GM21423 (cell line): ENCODE measurements at regions not wholly inside any gene's neighbourhood (a gene's known extent, or its start where the extent isn't known, plus 50 kb on each side); places are given as distances from the start of the nearest gene placed in this dataset.
"Not testable (repeated sequence)": the region's sequence is repeated elsewhere in the genome, so short reads cannot be mapped to it uniquely, and the experiment has no call there.

Experiments used
- ATAC-seq: cut with Tn5 transposase; IDR thresholded peaks from one replicate; pipeline ENCODE4 v1.9.1; 2021; ENCODE audit warnings: mild to moderate bottlenecking, moderate library complexity; ENCODE audit not compliant: unreplicated experiment

- no peak for ATAC-seq
Measured at GRCh38 chr2:117170897-117171296, 643.6 kb upstream of the DDX18 start.

GRCh38 chr2:117179405-117179804 lies 635.1 kb upstream of the DDX18 start:
- no peak for ATAC-seq

- ATAC-seq = no peak
Measured at GRCh38 chr2:117190856-117191559, 623.5 kb upstream of the DDX18 start.

- no peak for ATAC-seq
Measured at GRCh38 chr2:117195381-117195780, 619.1 kb upstream of the DDX18 start.

GRCh38 chr2:117199511-117199910 lies 615.0 kb upstream of the DDX18 start:
- ATAC-seq = no peak

- no peak for ATAC-seq
Measured at GRCh38 chr2:117212562-117212961, 601.9 kb upstream of the DDX18 start.

GRCh38 chr2:117217145-117217544 lies 597.3 kb upstream of the DDX18 start:
- no peak for ATAC-seq

GRCh38 chr2:117222809-117223208 lies 591.7 kb upstream of the DDX18 start:
- ATAC-seq = no peak

- ATAC-seq = no peak
Measured at GRCh38 chr2:117232305-117232704, 582.2 kb upstream of the DDX18 start.

GRCh38 chr2:117257362-117257761 lies 557.1 kb upstream of the DDX18 start:
- no peak for ATAC-seq

- ATAC-seq = no peak
Measured at GRCh38 chr2:117269574-117269973, 544.9 kb upstream of the DDX18 start.

GRCh38 chr2:117271631-117272030 lies 542.9 kb upstream of the DDX18 start:
- ATAC-seq = no peak

GRCh38 chr2:117273009-117273671 lies 541.4 kb upstream of the DDX18 start:
- ATAC-seq = no peak

GRCh38 chr2:117293012-117293411 lies 521.5 kb upstream of the DDX18 start:
- ATAC-seq = no peak

GRCh38 chr2:117299451-117299850 lies 515.0 kb upstream of the DDX18 start:
- ATAC-seq = no peak

GRCh38 chr2:117308861-117309770 lies 505.4 kb upstream of the DDX18 start:
- ATAC-seq = no peak

GRCh38 chr2:117321816-117322215 lies 492.7 kb upstream of the DDX18 start:
- no peak for ATAC-seq

GRCh38 chr2:117323331-117323730 lies 491.2 kb upstream of the DDX18 start:
- no peak for ATAC-seq

GRCh38 chr2:117330641-117331040 lies 483.9 kb upstream of the DDX18 start:
- no peak for ATAC-seq

- no peak for ATAC-seq
Measured at GRCh38 chr2:117335967-117336366, 478.5 kb upstream of the DDX18 start.

- no peak for ATAC-seq
Measured at GRCh38 chr2:117336496-117336895, 478.0 kb upstream of the DDX18 start.

GRCh38 chr2:117337981-117338380 lies 476.5 kb upstream of the DDX18 start:
- not testable (repeated sequence) for ATAC-seq
